NT2/D1 (cell line): ENCODE measurements at regions not wholly inside any gene's neighbourhood (a gene's known extent, or its start where the extent isn't known, plus 50 kb on each side); places are given as distances from the start of the nearest gene placed in this dataset.

Experiments used
- SUZ12 ChIP-seq: IDR thresholded peaks from 2 replicates; pipeline ENCODE4 v1.6.1; 2011; ENCODE audit not compliant: insufficient read length, insufficient read depth; ENCODE audit errors: extremely low read depth
- ZNF274 ChIP-seq: IDR thresholded peaks from 2 replicates; pipeline ENCODE4 v1.6.1; 2011; ENCODE audit warnings: mild to moderate bottlenecking, low read depth, low read length

GRCh38 chr5:37940931-37941623 lies 101.2 kb upstream of the GDNF start:
- TF ChIP-seq ZNF274 (no peak), SUZ12 (no peak)
